ENCODE measurements at regions not wholly inside any gene's neighbourhood (a gene's known extent, or its start where the extent isn't known, plus 50 kb on each side); places are given as distances from the start of the nearest gene placed in this dataset.
A peak's percentile ranks its signal among the peaks of the same experiment; 100 is the strongest.
"Not testable (repeated sequence)": the region's sequence is repeated elsewhere in the genome, so short reads cannot be mapped to it uniquely, and the experiment has no call there.

DNA sequence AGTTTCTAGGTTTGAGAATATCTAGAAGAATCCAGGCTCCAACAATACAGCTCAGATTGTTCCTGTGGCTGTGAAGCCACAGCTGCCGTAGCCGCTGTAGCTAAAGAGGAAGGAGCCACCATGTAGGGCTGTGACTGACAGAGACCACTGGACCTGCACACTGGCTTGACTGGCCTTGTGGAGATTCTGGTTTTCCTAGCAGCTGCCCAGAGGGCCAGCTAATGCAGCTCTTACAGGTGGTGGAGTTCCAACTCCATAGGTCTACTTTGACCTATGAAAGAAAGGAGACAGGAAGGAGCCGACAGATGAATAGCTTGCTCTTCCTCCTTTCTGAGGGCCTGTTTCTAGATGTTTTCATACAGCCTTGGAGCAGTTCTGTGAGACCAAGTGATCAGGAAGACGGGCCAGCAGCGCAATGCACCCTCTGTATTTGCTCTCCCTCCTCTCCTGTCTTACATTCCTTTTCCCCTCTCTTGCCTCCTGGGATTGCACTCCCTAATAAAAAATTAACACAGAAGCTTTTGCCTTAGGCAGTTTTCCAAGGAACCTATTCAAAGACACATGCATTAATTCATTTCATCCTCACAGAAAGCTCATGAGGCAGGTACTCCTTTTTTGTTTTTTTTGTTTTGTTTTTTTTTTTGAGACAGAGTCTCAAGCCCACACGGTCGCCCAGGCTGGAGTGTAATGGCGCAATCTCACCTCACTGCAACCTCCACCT, 51.8 kb upstream of the MYB start:
- CTCF ChIA-PET = interaction anchor here (0.6 to 3.9 kb wide), 9 partner anchors 13 to 71 kb away, joined by 3 to 15 read pairs (median 4); no protein-coding TSS in a partner anchor

GRCh38 chr6:135128268-135128914, 52.7 kb upstream of the MYB start:
- Mint-ChIP-seq H3K9me3 (no peaks in the 10 kb centered on the region), H3K4me3 (peak overlapping the region; percentile 45)

More for the DNA sequence above, 51.8 kb upstream of the MYB start:
- Mint-ChIP-seq H3K4me3 (no peak overlapping the region), H3K4me1 (peaks cover 39% of the 10 kb centered on the region), H3K9me3 (no peaks in the 10 kb centered on the region), H3K27me3 (no peaks in the 10 kb centered on the region), H3K36me3 (peaks cover 3% of the 10 kb centered on the region), H3K27ac (peak overlapping the region; percentile 88)
- DNase-seq = peak; percentile 31

GRCh38 chr6:135126729-135127128, 54.4 kb upstream of the MYB start:
- Mint-ChIP-seq H3K9me3 (no peaks in the 10 kb centered on the region), H3K36me3 (peaks cover 3% of the 10 kb centered on the region), H3K4me1 (peaks cover 38% of the 10 kb centered on the region), H3K27ac (no peak overlapping the region), H3K4me3 (no peak overlapping the region), H3K27me3 (no peaks in the 10 kb centered on the region)
- CTCF ChIA-PET = interaction anchor here (0.8 to 3.9 kb wide), 3 partner anchors 9 to 40 kb away, joined by 3 to 11 read pairs (median 11); no protein-coding TSS in a partner anchor
- no peak for DNase-seq

More at GRCh38 chr6:135128268-135128914, 52.7 kb upstream of the MYB start:
- H3K4me1 Mint-ChIP-seq = peaks cover 39% of the 10 kb centered on the region
- peak; percentile 63 for DNase-seq
- peak overlapping the region; percentile 88 for H3K27ac Mint-ChIP-seq
- H3K36me3 Mint-ChIP-seq = peaks cover 3% of the 10 kb centered on the region
- H3K27me3 Mint-ChIP-seq = no peaks in the 10 kb centered on the region
- CTCF ChIA-PET = interaction anchor here (0.6 to 3.9 kb wide), 9 partner anchors 10 to 72 kb away, joined by 3 to 15 read pairs (median 5); no protein-coding TSS in a partner anchor

- no peaks in the 10 kb centered on the region for H3K9me3 Mint-ChIP-seq
- CTCF ChIA-PET = interaction anchor here (0.8 to 3.9 kb wide), 3 partner anchors 8 to 40 kb away, joined by 3 to 11 read pairs (median 11); no protein-coding TSS in a partner anchor
- DNase-seq = no peak
- no peak overlapping the region for H3K27ac Mint-ChIP-seq
- H3K4me1 Mint-ChIP-seq = peaks cover 44% of the 10 kb centered on the region
- H3K36me3 Mint-ChIP-seq = peaks cover 4% of the 10 kb centered on the region
- no peaks in the 10 kb centered on the region for H3K27me3 Mint-ChIP-seq
- no peak overlapping the region for H3K4me3 Mint-ChIP-seq
Measured at GRCh38 chr6:135126034-135126433, 55.1 kb upstream of the MYB start.

GRCh38 chr6:135121434-135121833, 59.7 kb upstream of the MYB start:
- no peaks in the 10 kb centered on the region for H3K27me3 Mint-ChIP-seq
- peaks cover 2% of the 10 kb centered on the region for H3K36me3 Mint-ChIP-seq
- H3K4me1 Mint-ChIP-seq = peaks cover 33% of the 10 kb centered on the region
- no peak overlapping the region for H3K4me3 Mint-ChIP-seq
- H3K9me3 Mint-ChIP-seq = no peaks in the 10 kb centered on the region
- DNase-seq = no peak
- CTCF ChIA-PET = interaction anchor here (1.3 to 1.4 kb wide), 2 partner anchors 34 to 75 kb away, joined by 3 read pairs; no protein-coding TSS in a partner anchor
- H3K27ac Mint-ChIP-seq = no peak overlapping the region

DNA sequence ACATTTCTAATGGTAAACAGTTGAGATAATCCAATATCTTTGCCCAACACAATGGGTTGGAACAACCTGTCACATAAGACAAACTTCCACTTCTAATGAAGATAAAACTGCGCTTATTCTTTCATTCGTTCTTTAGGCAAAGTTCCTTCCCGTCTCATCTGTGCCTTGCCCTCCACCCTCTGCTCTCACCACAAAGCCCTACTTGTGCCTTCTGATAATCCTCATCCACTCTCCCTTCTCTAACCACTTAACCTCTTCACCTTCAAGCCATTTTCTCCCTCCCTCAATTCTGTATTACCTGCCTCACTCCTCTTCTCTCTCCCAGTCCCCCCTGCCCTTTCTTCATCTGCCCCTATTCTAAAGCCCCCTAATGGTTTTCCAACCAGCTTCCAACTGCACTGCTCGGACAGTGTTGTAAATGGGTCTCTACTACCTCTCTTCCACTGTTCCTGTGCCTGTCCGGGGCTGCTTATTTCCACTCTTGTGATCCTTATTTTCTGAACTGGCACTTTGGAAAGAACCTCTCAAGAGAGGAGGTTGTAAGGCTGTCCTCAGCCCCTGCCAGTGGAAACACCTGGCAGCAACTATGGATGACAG, 62.9 kb upstream of the MYB start:
- no peak for DNase-seq
- Mint-ChIP-seq H3K9me3 (peaks cover 3% of the 10 kb centered on the region), H3K4me3 (no peak overlapping the region), H3K4me1 (peaks cover 61% of the 10 kb centered on the region), H3K36me3 (peaks cover 2% of the 10 kb centered on the region), H3K27ac (no peak overlapping the region), H3K27me3 (no peaks in the 10 kb centered on the region)
- CTCF ChIA-PET = interaction anchor here (0.9 to 2.2 kb wide), 5 partner anchors 9 to 32 kb away, joined by 3 to 11 read pairs (median 3); no protein-coding TSS in a partner anchor

DNA sequence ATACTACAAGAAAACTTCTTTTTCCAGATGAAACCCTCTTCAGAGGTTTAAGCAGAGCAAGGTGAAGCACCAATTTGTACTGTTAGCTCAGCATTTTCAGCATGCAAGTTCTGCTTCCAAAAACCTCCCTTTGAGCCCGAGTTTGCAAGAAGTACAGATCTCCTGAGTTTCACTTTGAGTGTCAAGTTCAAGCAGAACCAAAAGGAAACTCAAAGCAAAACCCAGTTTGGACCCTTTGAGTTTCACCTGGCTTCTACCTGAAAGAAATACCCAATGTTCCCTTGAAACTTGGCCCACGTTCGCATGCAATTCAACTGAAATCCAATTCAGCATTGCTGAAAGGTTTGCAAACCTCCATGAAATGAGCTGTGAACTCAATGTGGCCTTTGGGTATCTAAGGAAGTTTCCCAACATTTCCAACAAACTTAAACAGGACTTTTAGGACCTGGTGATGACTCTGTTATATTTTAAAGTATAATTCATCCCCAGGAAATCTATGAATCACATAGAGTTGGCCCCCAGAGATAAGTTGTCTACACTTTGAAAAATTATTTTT, 62.9 kb upstream of the HBS1L start:
- H3K4me1 Mint-ChIP-seq = peaks cover 69% of the 10 kb centered on the region
- H3K9me3 Mint-ChIP-seq = peaks cover 8% of the 10 kb centered on the region
- CTCF ChIA-PET = interaction anchor here (0.7 to 2.2 kb wide), 4 partner anchors 10 to 31 kb away, joined by 3 to 11 read pairs (median 3); no protein-coding TSS in a partner anchor
- H3K27me3 Mint-ChIP-seq = no peaks in the 10 kb centered on the region
- peaks cover 9% of the 10 kb centered on the region for H3K36me3 Mint-ChIP-seq
- no peak overlapping the region for H3K4me3 Mint-ChIP-seq
- peak overlapping the region; percentile 63 for H3K27ac Mint-ChIP-seq
- DNase-seq = no peak

DNA sequence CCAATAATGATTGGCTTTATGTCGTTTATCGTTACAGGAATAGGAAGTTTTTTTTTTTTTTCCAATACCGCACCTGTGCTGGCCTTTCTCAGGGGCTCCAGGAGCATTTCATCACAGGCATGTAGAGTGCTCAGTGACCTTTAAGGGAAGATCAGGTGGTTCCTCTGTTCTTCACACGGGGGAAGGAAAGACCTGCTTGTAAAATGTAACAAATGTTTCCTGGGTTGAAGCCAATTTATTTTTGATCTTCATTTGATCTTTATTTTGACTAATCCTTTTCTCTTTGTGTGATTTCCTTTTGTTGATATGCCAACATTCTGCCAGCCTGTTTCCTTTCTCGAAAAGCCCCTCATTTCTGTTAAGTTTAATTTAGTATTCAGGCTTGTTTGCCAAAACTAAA, 61.9 kb upstream of the HBS1L start:
- Mint-ChIP-seq H3K27ac (peak overlapping the region; percentile 81), H3K36me3 (peaks cover 10% of the 10 kb centered on the region), H3K4me1 (peaks cover 71% of the 10 kb centered on the region), H3K27me3 (no peaks in the 10 kb centered on the region), H3K4me3 (peak overlapping the region; percentile 19), H3K9me3 (peaks cover 8% of the 10 kb centered on the region)
- CTCF ChIA-PET = interaction anchor here (0.6 to 0.9 kb wide), 2 partner anchors 17 to 67 kb away, joined by 3 to 4 read pairs; no protein-coding TSS in a partner anchor
- DNase-seq = no peak

- peaks cover 7% of the 10 kb centered on the region for H3K36me3 Mint-ChIP-seq
- DNase-seq = no peak
- CTCF ChIA-PET = interaction anchor here (0.6 to 2.3 kb wide), 5 partner anchors 12 to 68 kb away, joined by 3 to 15 read pairs (median 6); no protein-coding TSS in a partner anchor
- H3K4me1 Mint-ChIP-seq = peaks cover 66% of the 10 kb centered on the region
- H3K4me3 Mint-ChIP-seq = no peak overlapping the region
- no peaks in the 10 kb centered on the region for H3K27me3 Mint-ChIP-seq
- H3K9me3 Mint-ChIP-seq = peaks cover 8% of the 10 kb centered on the region
- H3K27ac Mint-ChIP-seq = peak overlapping the region; percentile 82
Measured at GRCh38 chr6:135115834-135116233, 61.2 kb upstream of the HBS1L start.

GRCh38 chr6:135115411-135115810, 60.8 kb upstream of the HBS1L start:
- no peaks in the 10 kb centered on the region for H3K27me3 Mint-ChIP-seq
- H3K27ac Mint-ChIP-seq = peak overlapping the region; percentile 82
- no peak overlapping the region for H3K4me3 Mint-ChIP-seq
- peaks cover 7% of the 10 kb centered on the region for H3K36me3 Mint-ChIP-seq
- CTCF ChIA-PET = interaction anchor here (0.7 to 2.3 kb wide), 5 partner anchors 13 to 68 kb away, joined by 3 to 15 read pairs (median 6); no protein-coding TSS in a partner anchor
- H3K4me1 Mint-ChIP-seq = peaks cover 65% of the 10 kb centered on the region
- H3K9me3 Mint-ChIP-seq = peaks cover 8% of the 10 kb centered on the region
- no peak for DNase-seq

GRCh38 chr6:135114355-135115145, 59.9 kb upstream of the HBS1L start:
- Mint-ChIP-seq H3K9me3 (peaks cover 8% of the 10 kb centered on the region), H3K4me1 (peaks cover 72% of the 10 kb centered on the region), H3K27ac (peak overlapping the region; percentile 82), H3K27me3 (no peaks in the 10 kb centered on the region), H3K4me3 (no peak overlapping the region), H3K36me3 (peaks cover 7% of the 10 kb centered on the region)
- DNase-seq = peak; percentile 63
- CTCF ChIA-PET = interaction anchor here (0.7 to 2.3 kb wide), 5 partner anchors 13 to 69 kb away, joined by 3 to 15 read pairs (median 6); no protein-coding TSS in a partner anchor

GRCh38 chr6:135113860-135114259, 59.2 kb upstream of the HBS1L start:
- Mint-ChIP-seq H3K36me3 (peaks cover 7% of the 10 kb centered on the region), H3K27ac (peak overlapping the region; percentile 82), H3K9me3 (peaks cover 8% of the 10 kb centered on the region), H3K27me3 (no peaks in the 10 kb centered on the region), H3K4me3 (no peak overlapping the region), H3K4me1 (peaks cover 72% of the 10 kb centered on the region)
- CTCF ChIA-PET = interaction anchor here (1.8 to 2.3 kb wide), 2 partner anchors 25 to 28 kb away, joined by 6 to 15 read pairs; no protein-coding TSS in a partner anchor
- no peak for DNase-seq

DNA sequence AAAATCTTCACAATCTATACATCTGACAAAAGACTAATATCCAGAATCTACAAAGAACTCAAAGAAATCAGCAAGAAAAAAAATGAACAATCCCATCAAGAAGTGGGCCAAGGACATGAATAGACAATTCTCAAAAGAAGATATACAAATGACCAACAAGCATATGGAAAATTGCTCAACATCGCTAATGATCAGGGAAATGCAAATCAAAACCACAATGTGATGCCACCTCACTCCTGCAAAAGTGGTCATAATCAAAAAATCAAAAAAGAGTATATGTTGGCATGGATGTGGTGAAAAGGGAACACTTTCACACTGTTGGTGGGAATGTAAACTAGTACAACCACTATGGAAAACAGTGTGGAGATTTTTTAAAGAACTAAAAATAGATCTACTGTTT, 58.3 kb upstream of the HBS1L start:
- H3K36me3 Mint-ChIP-seq, H3K9me3 Mint-ChIP-seq, H3K27ac Mint-ChIP-seq, H3K27me3 Mint-ChIP-seq, DNase-seq, CTCF ChIA-PET, H3K4me3 Mint-ChIP-seq: not testable (repeated sequence)
- peaks cover 65% of the 10 kb centered on the region for H3K4me1 Mint-ChIP-seq

Data from activated naive CD4-positive, alpha-beta T cell treated with anti-CD3 and anti-CD28 coated beads, Interleukin-2, amount 10 ng/mL, durations not matched to agents 7 days and 5 days (primary cell).